Stimulated activated CD4-positive, alpha-beta T cell treated with anti-CD3 and anti-CD28 coated beads, Interleukin-4, amount 100 ng/mL, for 48 hours (primary cell): ENCODE measurements at regions not wholly inside any gene's neighbourhood (a gene's known extent, or its start where the extent isn't known, plus 50 kb on each side); places are given as distances from the start of the nearest gene placed in this dataset.
"Not testable (repeated sequence)": the region's sequence is repeated elsewhere in the genome, so short reads cannot be mapped to it uniquely, and the experiment has no call there.

Experiments
- DNase-seq, 2 donors: peaks; one replicate each; pipeline ENCODE4 v3.0.0-alpha.2; 2020; ENCODE audit warnings: low read depth in 2 of 2

GRCh38 chr2:18078216-18078615 lies 199.7 kb downstream of the KCNS3 start:
- no peak for DNase-seq

- DNase-seq: no peak
Measured at GRCh38 chr2:18077704-18078103, 199.2 kb downstream of the KCNS3 start.

GRCh38 chr2:18077231-18077630 lies 198.8 kb downstream of the KCNS3 start:
- DNase-seq: no peak

GRCh38 chr2:18074476-18074875 lies 196.0 kb downstream of the KCNS3 start:
- no peak for DNase-seq

GRCh38 chr2:18073601-18074000 lies 195.1 kb downstream of the KCNS3 start:
- no peak for DNase-seq

- no peak for DNase-seq
Measured at GRCh38 chr2:18067588-18068384, 189.3 kb downstream of the KCNS3 start.

- DNase-seq: no peak
Measured at GRCh38 chr2:18066894-18067293, 188.4 kb downstream of the KCNS3 start.

GRCh38 chr2:18066066-18066465 lies 187.6 kb downstream of the KCNS3 start:
- DNase-seq: no peak

GRCh38 chr2:18065249-18065648 lies 186.8 kb downstream of the KCNS3 start:
- DNase-seq: no peak

- no peak for DNase-seq
Measured at GRCh38 chr2:18063826-18064470, 185.5 kb downstream of the KCNS3 start.

- no peak for DNase-seq
Measured at GRCh38 chr2:18062892-18063291, 184.4 kb downstream of the KCNS3 start.

- no peak for DNase-seq
Measured at GRCh38 chr2:18061717-18062116, 183.2 kb downstream of the KCNS3 start.

- no peak for DNase-seq
Measured at GRCh38 chr2:18057657-18058056, 179.2 kb downstream of the KCNS3 start.

- no peak for DNase-seq
Measured at GRCh38 chr2:18055290-18055689, 176.8 kb downstream of the KCNS3 start.

- no peak for DNase-seq
Measured at GRCh38 chr2:18050001-18050400, 171.5 kb downstream of the KCNS3 start.

GRCh38 chr2:18049325-18049724 lies 170.9 kb downstream of the KCNS3 start:
- DNase-seq: no peak

GRCh38 chr2:18047896-18048657 lies 169.6 kb downstream of the KCNS3 start:
- DNase-seq: no peak

- DNase-seq: no peak
Measured at GRCh38 chr2:18047213-18047611, 168.7 kb downstream of the KCNS3 start.

- DNase-seq: no peak
Measured at GRCh38 chr2:18046558-18047212, 168.2 kb downstream of the KCNS3 start.

GRCh38 chr2:18046017-18046416 lies 167.6 kb downstream of the KCNS3 start:
- DNase-seq: no peak

- DNase-seq: no peak
Measured at GRCh38 chr2:18045230-18045629, 166.8 kb downstream of the KCNS3 start.

- not testable (repeated sequence) for DNase-seq
Measured at GRCh38 chr2:18017381-18017780, 138.9 kb downstream of the KCNS3 start.
